HepG2 (cell line): ENCODE measurements at regions not wholly inside any gene's neighbourhood (a gene's known extent, or its start where the extent isn't known, plus 50 kb on each side); places are given as distances from the start of the nearest gene placed in this dataset.

Experiments used
- BHLHE40 ChIP-seq: IDR thresholded peaks from 2 replicates; pipeline ENCODE4 v1.6.1; 2011; ENCODE audit warnings: low read length, improper control_type of control experiment
- BRD4 ChIP-seq: sonication (generic); formaldehyde crosslinking; IDR thresholded peaks from 2 replicates; pipeline ENCODE4 v1.4.0; 2020; ENCODE audit warnings: missing genetic modification reagents
- DNMT3B ChIP-seq: conservative IDR thresholded peaks from 2 replicates; pipeline ENCODE4 v1.6.1; 2016; ENCODE audit warnings: missing biosample characterization, control low read depth
- DZIP1 ChIP-seq: sonication (generic); formaldehyde crosslinking; IDR thresholded peaks from 2 replicates; pipeline ENCODE4 v1.5.0; 2020; ENCODE audit warnings: mild to moderate bottlenecking, missing genetic modification reagents
- GABPA ChIP-seq, 2 experiments: IDR thresholded peaks; 2 replicates each; pipeline ENCODE4 v1.6.1; 2011 to 2016; ENCODE audit warnings: low read depth in 2 of 2, low read length in 1 of 2, missing biosample characterization in 1 of 2, missing genetic modification characterization in 1 of 2
- GATAD1 ChIP-seq: IDR thresholded peaks from 2 replicates; pipeline ENCODE4 v1.6.1; 2016; ENCODE audit warnings: missing genetic modification reagents, missing compliant biosample characterization
- HIC2 ChIP-seq: sonication (generic); formaldehyde crosslinking; IDR thresholded peaks from 2 replicates; pipeline ENCODE4 v1.9.0; 2022; ENCODE audit warnings: low read depth, missing genetic modification reagents
- HIVEP1 ChIP-seq: sonication (generic); formaldehyde crosslinking; IDR thresholded peaks from 2 replicates; pipeline ENCODE4 v1.4.0; 2020; ENCODE audit warnings: mild to moderate bottlenecking, missing genetic modification reagents
- MAFF ChIP-seq: IDR thresholded peaks from 2 replicates; pipeline ENCODE4 v1.6.1; 2011; ENCODE audit warnings: low read depth, low read length, improper control_type of control experiment
- MEF2D ChIP-seq: sonication (generic); formaldehyde crosslinking; IDR thresholded peaks from 2 replicates; pipeline ENCODE4 v1.5.1; 2020; ENCODE audit warnings: mild to moderate bottlenecking, missing genetic modification reagents
- SALL2 ChIP-seq: sonication (generic); formaldehyde crosslinking; IDR thresholded peaks from 2 replicates; pipeline ENCODE4 v1.8.1; 2023; ENCODE audit warnings: mild to moderate bottlenecking, missing genetic modification reagents, inconsistent platforms
- SIX4 ChIP-seq: sonication (generic); formaldehyde crosslinking; IDR thresholded peaks from 2 replicates; pipeline ENCODE4 v1.4.0; 2020; ENCODE audit warnings: missing genetic modification reagents
- SMC3 ChIP-seq: IDR thresholded peaks from 2 replicates; pipeline ENCODE4 v1.6.1; 2011; ENCODE audit warnings: low read length, improper control_type of control experiment
- TARDBP ChIP-seq: sonication (generic); formaldehyde crosslinking; IDR thresholded peaks from 2 replicates; pipeline ENCODE4 v1.8.0; 2022; ENCODE audit warnings: mild to moderate bottlenecking, missing genetic modification reagents
- ZBED4 ChIP-seq: sonication (generic); formaldehyde crosslinking; IDR thresholded peaks from 2 replicates; pipeline ENCODE4 v1.4.0; 2020; ENCODE audit warnings: missing genetic modification reagents, borderline replicate concordance
- ZBTB8A ChIP-seq: sonication (generic); formaldehyde crosslinking; IDR thresholded peaks from 2 replicates; pipeline ENCODE4 v1.4.0; 2020; ENCODE audit warnings: mild to moderate bottlenecking, low read depth, missing genetic modification reagents, borderline replicate concordance
- ZNF501 ChIP-seq: sonication (generic); formaldehyde crosslinking; IDR thresholded peaks from 2 replicates; pipeline ENCODE4 v1.5.1; 2020; ENCODE audit warnings: mild to moderate bottlenecking, moderate library complexity, missing genetic modification reagents
- ZNF543 ChIP-seq: sonication (generic); formaldehyde crosslinking; IDR thresholded peaks from 2 replicates; pipeline ENCODE4 v1.4.0; 2020; ENCODE audit warnings: mild to moderate bottlenecking, missing genetic modification reagents
- ZNF709 ChIP-seq: sonication (generic); formaldehyde crosslinking; IDR thresholded peaks from 2 replicates; pipeline ENCODE4 v1.5.0; 2020; ENCODE audit warnings: mild to moderate bottlenecking, missing genetic modification reagents
- ZNF781 ChIP-seq: sonication (generic); formaldehyde crosslinking; IDR thresholded peaks from 2 replicates; pipeline ENCODE4 v1.5.1; 2020; ENCODE audit warnings: borderline replicate concordance, mild to moderate bottlenecking, missing genetic modification reagents; ENCODE audit errors: not compliant biosample characterization
- ZNF782 ChIP-seq: sonication (generic); formaldehyde crosslinking; IDR thresholded peaks from 2 replicates; pipeline ENCODE4 v1.4.0; 2020; ENCODE audit warnings: missing genetic modification reagents, mild to moderate bottlenecking, borderline replicate concordance
- ZNF83 ChIP-seq: sonication (generic); formaldehyde crosslinking; IDR thresholded peaks from 2 replicates; pipeline ENCODE4 v1.4.0; 2020; ENCODE audit warnings: missing genetic modification reagents, mild to moderate bottlenecking, borderline replicate concordance

GRCh38 chr6:3911614-3912336 is 62.6 kb downstream of the FAM50B start (continued):
- TF ChIP-seq HIVEP1 (CRISPR knock-in tag) (peak; percentile 33; the same call in 1 of the 2 replicates), DZIP1 (no peak), ZBTB8A (no peak), ZNF501 (CRISPR knock-in tag) (0 out of 2 replicates have a peak, but pooled peaks have one; percentile 68), ZNF782 (CRISPR knock-in tag) (no peak), BRD4 (CRISPR knock-in tag) (no peak), GABPA (IDR thresholded peaks at IDR 0.05; ENCODE audit: low read depth, low read length) (no peak), GABPA (CRISPR knock-in tag; IDR thresholded peaks at IDR 0.05; ENCODE audit: low read depth) (no peak), ZNF83 (CRISPR knock-in tag) (no peak), BHLHE40 (peak; percentile 71), ZNF543 (CRISPR knock-in tag) (no peak), DNMT3B (CRISPR knock-in tag) (no peak; the same call in 1 of the 2 replicates), MAFF (no peak), GATAD1 (peak; percentile 60), ZBED4 (CRISPR knock-in tag) (no peak), ZNF781 (CRISPR knock-in tag) (no peak), TARDBP (CRISPR knock-in tag) (peak; percentile 70), SMC3 (peak; percentile 6; the same call in 1 of the 2 replicates), HIC2 (CRISPR knock-in tag) (no peak), SALL2 (no peak), MEF2D (no peak), ZNF709 (no peak), SIX4 (peak; percentile 59; the same call in 1 of the 2 replicates)
